Gastrocnemius medialis (tissue), 4 donors: ENCODE measurements at regions not wholly inside any gene's neighbourhood (a gene's known extent, or its start where the extent isn't known, plus 50 kb on each side); places are given as distances from the start of the nearest gene placed in this dataset.

ENCODE experiments used
- CTCF ChIP-seq, 5 experiments: fragments of 450-650 bp in 3 of 5; fragments of 200-600 bp in 2 of 5; sonication (generic) in 2 of 5; IDR thresholded peaks in 4 of 5; conservative IDR thresholded peaks in 1 of 5; 1 replicate in 4 of 5; 2 replicates in 1 of 5; pipeline ENCODE4 v1.5.1; 2016 to 2019; ENCODE audit warnings: antibody characterized with exemption in 5 of 5, mild to moderate bottlenecking in 3 of 5, moderate library complexity in 3 of 5
- POLR2A ChIP-seq, 2 donors: fragments of 450-650 bp; IDR thresholded peaks; one replicate each; pipeline ENCODE4 v1.6.1; 2017; ENCODE audit warnings: antibody characterized with exemption in 2 of 2, mild to moderate bottlenecking in 2 of 2, moderate library complexity in 2 of 2

GRCh38 chr17:79543531-79543930, 67.3 kb downstream of the RBFOX3 start:
- TF ChIP-seq CTCF (IDR thresholded peaks at IDR 0.05 in 4 of 5, conservative IDR thresholded peaks at IDR 0.05 in 1 of 5), result no peak
- no peak for TF ChIP-seq POLR2A (IDR thresholded peaks at IDR 0.05)
